Hepatocyte (in vitro differentiated cells): ENCODE measurements at regions not wholly inside any gene's neighbourhood (a gene's known extent, or its start where the extent isn't known, plus 50 kb on each side); places are given as distances from the start of the nearest gene placed in this dataset.

Source experiments
- DNase-seq: peaks from one replicate; pipeline ENCODE4 v3.0.0-alpha.2; 2016; ENCODE audit warnings: low spot score
- H2AFZ ChIP-seq: fragments of 200-600 bp; sonication (generic); 2 replicates; pipeline ENCODE4 v1.6.0; 2016; ENCODE audit warnings: antibody characterized with exemption, mild to moderate bottlenecking
- H3K27ac ChIP-seq: fragments of 200-600 bp; sonication (generic); 2 replicates; pipeline ENCODE4 v1.5.1; 2016; ENCODE audit warnings: mild to moderate bottlenecking
- H3K27me3 ChIP-seq: fragments of 200-600 bp; sonication (generic); 2 replicates; pipeline ENCODE4 v1.6.1; 2016
- H3K36me3 ChIP-seq: fragments of 200-600 bp; sonication (generic); replicated peaks from 2 replicates; pipeline ENCODE4 v1.5.1; 2016; ENCODE audit warnings: low read depth; ENCODE audit not compliant: insufficient read depth
- H3K4me1 ChIP-seq: fragments of 200-600 bp; sonication (generic); 2 replicates; pipeline ENCODE4 v1.5.1; 2016; ENCODE audit warnings: mild to moderate bottlenecking, moderate library complexity; ENCODE audit not compliant: insufficient read depth
- H3K4me2 ChIP-seq: fragments of 200-600 bp; sonication (generic); 2 replicates; pipeline ENCODE4 v1.6.0; 2016
- H3K4me3 ChIP-seq: fragments of 200-600 bp; sonication (generic); 2 replicates; pipeline ENCODE4 v1.5.1; 2016; ENCODE audit warnings: mild to moderate bottlenecking
- H3K79me2 ChIP-seq: fragments of 200-600 bp; sonication (generic); 2 replicates; pipeline ENCODE4 v1.6.0; 2017; ENCODE audit warnings: mild to moderate bottlenecking
- H3K9me2 ChIP-seq: fragments of 200-600 bp; sonication (generic); replicated peaks from 2 replicates; pipeline ENCODE4 v1.6.0; 2017; ENCODE audit warnings: mild to moderate bottlenecking; ENCODE audit not compliant: insufficient read depth
- H3K9me3 ChIP-seq: fragments of 200-600 bp; sonication (generic); 2 replicates; pipeline ENCODE4 v1.5.1; 2016; ENCODE audit warnings: low read depth, mild to moderate bottlenecking
- H4K20me1 ChIP-seq: fragments of 200-600 bp; sonication (generic); 2 replicates; pipeline ENCODE4 v1.6.0; 2016; ENCODE audit warnings: mild to moderate bottlenecking; ENCODE audit not compliant: insufficient read depth, poor library complexity, severe bottlenecking
- CTCF ChIP-seq: fragments of 200-600 bp; sonication (generic); IDR thresholded peaks from 2 replicates; pipeline ENCODE4 v1.5.1; 2016; ENCODE audit warnings: antibody characterized with exemption, mild to moderate bottlenecking; ENCODE audit not compliant: poor library complexity
- EZH2 ChIP-seq: fragments of 200-600 bp; sonication (generic); IDR thresholded peaks from 2 replicates; pipeline ENCODE4 v1.6.1; 2016; ENCODE audit warnings: antibody characterized with exemption, mild to moderate bottlenecking, borderline replicate concordance
- EZH2phosphoT487 ChIP-seq: fragments of 200-600 bp; sonication (generic); IDR thresholded peaks from one replicate; pipeline ENCODE4 v1.6.1; 2018; ENCODE audit warnings: antibody characterized with exemption, mild to moderate bottlenecking, low read depth, moderate library complexity; ENCODE audit not compliant: unreplicated experiment, severe bottlenecking
- WGBS: methylation state at CpG from one replicate; pipeline ENCODE4 v1.1.6; 2016; ENCODE audit warnings: low lambda C conversion rate; ENCODE audit errors: missing lambda C conversion rate; 5-methylcytosine and 5-hydroxymethylcytosine counted together

- Histone ChIP-seq H3K4me2 (peak overlapping the region; percentile 29), H3K27me3 (no peaks in the 10 kb centered on the region), H4K20me1 (no peaks in the 10 kb centered on the region), H3K9me3 (no peaks in the 10 kb centered on the region), H3K9me2 (no peaks in the 10 kb centered on the region), H3K36me3 (no peaks in the 10 kb centered on the region), H2AFZ (peak overlapping the region; percentile 4), H3K79me2 (no peaks in the 10 kb centered on the region), H3K4me1 (peaks cover 42% of the 10 kb centered on the region), H3K4me3 (no peak overlapping the region), H3K27ac (peak overlapping the region; percentile 63)
- TF ChIP-seq EZH2 (no peak), EZH2phosphoT487 (no peak), CTCF (no peak)
- DNase-seq, result peak; percentile 13
- 21% methylated on average over 8 of the region's 8 CpGs for WGBS
Observed at GRCh38 chr16:79717333-79718137, 117.0 kb upstream of the MAF start.

- no peaks in the 10 kb centered on the region for H3K9me2 ChIP-seq
- no peak overlapping the region for H3K4me3 ChIP-seq
- H3K27ac ChIP-seq, result peak overlapping the region; percentile 63
- TF ChIP-seq CTCF (no peak), EZH2phosphoT487 (no peak), EZH2 (no peak)
- no peaks in the 10 kb centered on the region for H3K36me3 ChIP-seq
- no peaks in the 10 kb centered on the region for H3K27me3 ChIP-seq
- H3K9me3 ChIP-seq, result no peaks in the 10 kb centered on the region
- H3K79me2 ChIP-seq, result no peaks in the 10 kb centered on the region
- no peak for DNase-seq
- no peaks in the 10 kb centered on the region for H4K20me1 ChIP-seq
- WGBS, result 42% methylated on average over 7 of the region's 7 CpGs
- peak overlapping the region; percentile 4 for H2AFZ ChIP-seq
- H3K4me2 ChIP-seq, result peak overlapping the region; percentile 29
- H3K4me1 ChIP-seq, result peaks cover 41% of the 10 kb centered on the region
Observed at GRCh38 chr16:79716645-79717332, 116.3 kb upstream of the MAF start.

GRCh38 chr16:79715061-79715460 lies 114.5 kb upstream of the MAF start:
- Histone ChIP-seq H3K4me3 (no peak overlapping the region), H4K20me1 (no peaks in the 10 kb centered on the region), H3K9me3 (no peaks in the 10 kb centered on the region), H3K36me3 (no peaks in the 10 kb centered on the region), H3K9me2 (no peaks in the 10 kb centered on the region), H3K27ac (no peak overlapping the region), H2AFZ (no peak overlapping the region), H3K4me2 (no peak overlapping the region), H3K27me3 (no peaks in the 10 kb centered on the region), H3K79me2 (no peaks in the 10 kb centered on the region), H3K4me1 (peaks cover 40% of the 10 kb centered on the region)
- 60% methylated on average over 4 of the region's 4 CpGs for WGBS
- no peak for TF ChIP-seq EZH2phosphoT487
- no peak for TF ChIP-seq EZH2
- DNase-seq, result peak; percentile 13

GRCh38 chr16:79714440-79714839 lies 113.9 kb upstream of the MAF start:
- H3K79me2 ChIP-seq, result no peaks in the 10 kb centered on the region
- no peak overlapping the region for H3K4me2 ChIP-seq
- no peaks in the 10 kb centered on the region for H3K9me2 ChIP-seq
- H3K27me3 ChIP-seq, result no peaks in the 10 kb centered on the region
- H3K36me3 ChIP-seq, result no peaks in the 10 kb centered on the region
- no peaks in the 10 kb centered on the region for H4K20me1 ChIP-seq
- 84% methylated on average over 1 of the region's 1 CpG for WGBS
- no peaks in the 10 kb centered on the region for H3K9me3 ChIP-seq
- TF ChIP-seq CTCF (no peak), EZH2phosphoT487 (no peak), EZH2 (no peak)
- peaks cover 40% of the 10 kb centered on the region for H3K4me1 ChIP-seq
- DNase-seq, result no peak
- no peak overlapping the region for H3K27ac ChIP-seq
- H2AFZ ChIP-seq, result no peak overlapping the region
- no peak overlapping the region for H3K4me3 ChIP-seq
